GM12891 (cell line): ENCODE measurements at regions not wholly inside any gene's neighbourhood (a gene's known extent, or its start where the extent isn't known, plus 50 kb on each side); places are given as distances from the start of the nearest gene placed in this dataset.

ENCODE experiments used
- PAX5 ChIP-seq: IDR thresholded peaks from 2 replicates; pipeline ENCODE4 v1.6.1; 2011; ENCODE audit warnings: low read length, moderate library complexity, mild to moderate bottlenecking; ENCODE audit not compliant: insufficient read depth, severe bottlenecking
- POLR2A ChIP-seq: IDR thresholded peaks from 2 replicates; pipeline ENCODE4 v1.6.1; 2011; ENCODE audit warnings: low read depth, low read length, control low read depth
- POLR2AphosphoS5 ChIP-seq: IDR thresholded peaks from 2 replicates; pipeline ENCODE4 v1.6.1; 2011; ENCODE audit warnings: low read depth, low read length, control low read depth
- TAF1 ChIP-seq: IDR thresholded peaks from 2 replicates; pipeline ENCODE4 v1.6.1; 2011; ENCODE audit warnings: low read depth, low read length, control low read depth

DNA sequence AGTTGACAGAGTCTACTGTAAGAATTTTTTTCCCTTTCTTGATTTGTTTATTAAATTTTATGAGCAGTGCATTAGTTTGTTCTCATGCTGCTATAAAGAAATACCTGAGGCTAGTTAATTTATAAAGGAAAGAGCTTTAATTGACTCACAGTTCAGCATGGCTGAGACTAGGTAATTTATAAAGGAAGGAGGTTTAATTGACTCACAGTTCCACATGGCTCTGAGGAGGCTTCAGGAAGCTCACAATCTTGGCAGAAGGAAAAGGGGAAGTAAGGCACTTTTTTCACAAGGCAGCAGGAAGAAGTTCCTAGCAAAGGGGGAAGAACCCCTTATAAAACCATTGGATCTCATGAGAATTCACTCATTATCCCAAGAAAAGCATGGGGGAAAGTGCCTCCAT, 191.4 kb upstream of the VRK2 start:
- TF ChIP-seq POLR2AphosphoS5 (no peak), TAF1 (no peak), PAX5 (no peak), POLR2A (no peak)
